ENCODE measurements at regions not wholly inside any gene's neighbourhood (a gene's known extent, or its start where the extent isn't known, plus 50 kb on each side); places are given as distances from the start of the nearest gene placed in this dataset.
"Not testable (repeated sequence)": the region's sequence is repeated elsewhere in the genome, so short reads cannot be mapped to it uniquely, and the experiment has no call there.

DNA sequence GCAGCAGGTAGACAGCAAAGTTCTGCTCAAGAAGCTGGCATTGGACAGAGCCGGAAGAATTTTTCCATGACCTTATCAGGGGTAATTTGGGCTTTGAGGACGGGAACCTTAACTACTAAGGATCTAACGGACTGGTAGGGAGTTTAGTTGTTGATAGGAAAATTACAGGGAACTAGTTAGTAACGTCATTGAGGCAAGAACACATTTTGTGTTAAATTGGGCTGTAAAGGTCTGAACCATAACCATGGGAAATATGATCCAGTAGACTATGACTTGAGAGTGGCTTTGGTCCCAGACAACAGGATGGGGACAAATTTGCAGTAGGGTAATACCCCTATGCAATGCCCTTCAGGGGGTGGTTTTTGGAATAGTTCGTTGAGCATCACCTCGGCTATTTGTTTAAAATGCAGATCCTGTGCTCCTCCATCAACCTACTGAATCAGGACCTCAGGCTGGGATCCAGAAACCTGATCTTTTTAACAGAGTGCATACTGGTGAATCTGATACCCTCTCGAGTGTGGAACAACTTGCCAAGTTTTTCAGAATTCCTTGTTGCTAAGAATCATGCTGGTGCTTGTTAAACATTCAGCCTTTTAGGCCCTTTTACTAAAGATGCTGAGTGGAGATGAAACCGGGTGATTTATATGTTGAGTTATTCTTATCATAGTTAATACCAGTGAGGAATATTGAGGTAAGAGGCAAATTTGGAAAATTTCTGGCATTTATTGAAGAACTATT is 255.1 kb downstream of the MAP2K6 start:
- DNase-seq (ENCODE audit: low read depth in 2 of 3, low spot score in 1 of 3): no peak

- no peak for DNase-seq (ENCODE audit: low read depth in 2 of 3, low spot score in 1 of 3)
Measured at GRCh38 chr17:69672924-69673323, 258.4 kb downstream of the MAP2K6 start.

DNA sequence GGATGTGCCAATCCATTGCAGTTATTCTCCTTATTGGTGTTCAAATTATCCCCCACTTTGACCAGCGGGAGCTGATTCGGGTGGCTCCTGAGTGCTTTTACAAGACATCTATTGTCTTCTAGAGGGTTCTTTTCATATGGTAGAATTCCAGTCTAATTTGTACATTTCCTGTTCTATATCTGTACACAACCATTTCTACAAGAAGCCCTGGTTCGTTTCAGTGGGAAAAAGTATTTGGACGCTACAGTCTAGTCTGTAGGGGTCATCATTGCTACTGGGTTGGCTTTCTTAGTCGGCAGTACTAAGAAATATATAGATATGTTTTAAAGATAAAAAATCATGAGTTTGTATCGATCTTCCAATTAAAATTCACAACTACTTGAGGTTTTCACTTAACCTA is 262.6 kb downstream of the MAP2K6 start:
- no peak for DNase-seq (ENCODE audit: low read depth in 2 of 3, low spot score in 1 of 3)

DNA sequence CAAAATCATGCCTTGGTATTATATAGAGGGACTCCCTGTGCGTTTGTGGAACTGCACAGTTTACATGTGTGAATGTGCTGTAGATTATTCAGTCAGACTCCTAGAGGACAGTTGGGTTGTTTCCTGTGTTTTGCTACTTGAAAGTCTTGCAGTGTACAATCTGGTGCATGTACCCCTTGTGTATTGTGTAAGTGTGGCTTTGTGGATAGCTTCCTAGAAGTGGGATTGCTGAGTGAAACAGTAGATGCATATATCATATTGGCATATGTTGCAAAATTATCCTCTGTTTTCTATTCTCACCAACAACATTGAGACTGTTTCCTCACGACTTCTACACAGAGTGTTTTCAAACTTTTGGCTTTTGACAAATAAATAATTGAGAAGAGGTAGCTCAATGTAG is 263.7 kb downstream of the MAP2K6 start:
- DNase-seq (ENCODE audit: low read depth in 2 of 3, low spot score in 1 of 3): no peak

- no peak for DNase-seq (ENCODE audit: low read depth in 2 of 3, low spot score in 1 of 3)
Measured at GRCh38 chr17:69679829-69680228, 265.3 kb downstream of the MAP2K6 start.

DNA sequence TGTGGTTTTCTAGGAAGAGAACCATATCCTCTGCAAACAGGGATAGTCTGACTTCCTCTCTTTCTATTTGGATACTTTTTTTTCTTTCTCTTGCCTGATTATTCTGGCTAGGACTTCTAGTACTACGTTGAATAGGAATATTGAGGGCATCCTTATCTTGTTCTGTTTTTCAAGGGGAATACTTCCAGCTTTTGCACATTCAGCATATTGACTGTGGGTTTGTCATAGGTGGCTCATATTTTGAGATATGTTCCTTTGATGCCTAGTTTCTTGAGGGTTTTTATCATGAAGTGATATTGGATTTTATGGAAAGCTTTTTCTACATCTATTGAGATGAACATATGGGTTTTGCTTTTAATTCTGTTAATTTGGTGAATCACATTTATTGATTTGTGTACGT is 269.8 kb downstream of the MAP2K6 start:
- no peak for DNase-seq (ENCODE audit: low read depth in 2 of 3, low spot score in 1 of 3)

- not testable (repeated sequence) for DNase-seq (ENCODE audit: low read depth in 2 of 3, low spot score in 1 of 3)
Measured at GRCh38 chr17:69685150-69685549, 270.7 kb downstream of the MAP2K6 start.

DNA sequence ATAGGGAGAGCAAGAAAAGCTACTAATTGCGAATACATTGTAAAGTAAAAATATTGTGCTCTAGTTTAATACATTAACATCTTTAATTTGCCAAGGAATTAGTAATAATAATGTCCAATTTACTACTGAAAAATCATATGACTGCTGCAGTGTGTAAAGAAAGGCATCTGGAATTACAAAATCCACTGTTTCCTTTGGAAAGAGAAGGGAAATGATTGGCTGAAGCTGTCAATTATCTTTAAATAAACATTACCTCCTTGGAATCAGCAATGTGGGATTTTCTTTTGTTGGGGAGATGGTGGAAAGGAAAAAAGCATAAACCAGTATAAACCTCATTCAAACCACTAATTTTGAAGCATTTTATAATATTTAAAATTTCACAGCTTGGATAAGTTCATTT is 276.0 kb downstream of the MAP2K6 start:
- DNase-seq (ENCODE audit: low read depth in 2 of 3, low spot score in 1 of 3): no peak

- no peak for DNase-seq (ENCODE audit: low read depth in 2 of 3, low spot score in 1 of 3)
Measured at GRCh38 chr17:69692171-69692570, 277.7 kb downstream of the MAP2K6 start.

- DNase-seq (ENCODE audit: low read depth in 2 of 3, low spot score in 1 of 3): no peak
Measured at GRCh38 chr17:69695646-69696045, 281.1 kb downstream of the MAP2K6 start.

- DNase-seq (ENCODE audit: low read depth in 2 of 3, low spot score in 1 of 3): no peak
Measured at GRCh38 chr17:69696650-69697049, 282.2 kb downstream of the MAP2K6 start.

GRCh38 chr17:69698352-69698751 is 283.9 kb downstream of the MAP2K6 start:
- not testable (repeated sequence) for DNase-seq (ENCODE audit: low read depth in 2 of 3, low spot score in 1 of 3)

DNA sequence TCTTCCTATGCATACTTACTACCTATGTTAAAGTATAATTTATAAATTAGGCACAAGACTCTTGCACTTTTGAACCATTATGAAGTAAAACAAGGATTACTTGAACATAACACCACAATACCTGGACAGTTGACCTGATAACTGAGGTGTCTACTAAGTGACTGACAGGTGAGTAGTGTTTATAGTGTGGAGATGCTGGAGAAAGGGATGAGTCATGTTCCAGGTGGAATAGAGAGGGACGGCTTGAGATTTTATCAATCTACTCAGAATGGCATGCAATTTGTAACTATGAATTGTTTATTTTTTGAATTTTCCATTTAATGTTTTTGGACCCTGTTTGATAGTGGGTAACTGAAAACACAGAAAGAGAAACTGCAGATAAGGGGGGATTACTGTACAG is 287.6 kb downstream of the MAP2K6 start:
- no peak for DNase-seq (ENCODE audit: low read depth in 2 of 3, low spot score in 1 of 3)

DNA sequence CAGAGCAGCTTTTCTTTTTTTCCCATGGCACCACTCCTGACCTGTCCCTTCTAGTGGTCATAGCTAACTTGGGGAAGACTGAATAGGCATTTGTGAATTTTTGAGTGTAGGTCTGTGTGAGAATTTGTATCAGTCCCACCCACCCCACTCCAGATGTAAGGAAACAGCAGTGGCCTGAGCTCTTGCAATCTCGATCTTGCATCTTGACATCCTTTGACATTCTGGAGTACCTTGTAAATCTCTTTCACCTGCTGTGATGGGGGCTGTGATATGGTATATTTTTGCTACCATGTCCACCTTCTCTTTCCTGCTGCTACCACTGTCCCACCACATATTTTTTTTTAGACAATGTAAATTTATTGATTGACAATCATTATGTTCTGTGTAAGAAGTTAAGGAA is 289.3 kb downstream of the MAP2K6 start:
- DNase-seq (ENCODE audit: low read depth in 2 of 3, low spot score in 1 of 3): no peak

DNA sequence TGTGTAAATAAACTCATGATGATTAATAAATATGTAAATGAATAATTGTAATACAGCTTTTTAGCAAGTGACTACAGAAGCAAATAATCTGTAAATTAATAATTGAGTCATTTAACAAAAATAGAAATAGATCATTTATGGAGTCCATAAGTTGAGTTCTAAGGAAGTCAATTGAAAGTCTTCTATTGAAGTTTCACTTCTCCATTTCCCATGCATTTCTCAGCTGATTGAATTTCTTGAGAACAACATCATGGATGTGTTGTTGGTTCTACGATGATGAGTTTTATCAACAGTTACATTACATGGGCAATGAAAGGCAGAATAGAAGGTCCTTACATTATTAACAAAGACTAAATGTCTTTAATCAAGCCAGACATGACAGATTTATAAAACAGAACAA is 290.4 kb downstream of the MAP2K6 start:
- DNase-seq (ENCODE audit: low read depth in 2 of 3, low spot score in 1 of 3): no peak

GRCh38 chr17:69706127-69706526 is 291.6 kb downstream of the MAP2K6 start:
- DNase-seq (ENCODE audit: low read depth in 2 of 3, low spot score in 1 of 3): no peak

GRCh38 chr17:69709441-69709840 is 294.9 kb downstream of the MAP2K6 start:
- no peak for DNase-seq (ENCODE audit: low read depth in 2 of 3, low spot score in 1 of 3)

DNA sequence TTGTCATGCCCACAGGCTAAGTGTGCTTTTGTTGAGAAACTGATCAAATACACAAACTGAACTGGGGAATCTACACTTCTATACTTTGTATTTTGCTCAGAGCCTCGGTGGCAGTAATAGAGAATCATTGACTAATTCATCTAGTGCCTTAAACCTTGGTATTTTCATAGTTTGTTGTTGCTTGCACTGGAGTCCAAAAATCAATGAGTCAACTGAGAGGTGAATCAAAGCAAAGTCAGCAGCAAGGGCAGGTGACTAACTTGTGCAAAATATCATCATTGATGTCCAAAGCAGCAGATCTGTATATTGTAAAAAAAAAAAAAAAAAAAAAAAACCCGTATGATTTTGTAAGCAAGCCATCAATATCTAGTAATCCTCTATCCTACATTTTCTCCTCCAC is 296.4 kb downstream of the MAP2K6 start:
- no peak for DNase-seq (ENCODE audit: low read depth in 2 of 3, low spot score in 1 of 3)

GRCh38 chr17:69711541-69711940 is 297.0 kb downstream of the MAP2K6 start:
- no peak for DNase-seq (ENCODE audit: low read depth in 2 of 3, low spot score in 1 of 3)

DNA sequence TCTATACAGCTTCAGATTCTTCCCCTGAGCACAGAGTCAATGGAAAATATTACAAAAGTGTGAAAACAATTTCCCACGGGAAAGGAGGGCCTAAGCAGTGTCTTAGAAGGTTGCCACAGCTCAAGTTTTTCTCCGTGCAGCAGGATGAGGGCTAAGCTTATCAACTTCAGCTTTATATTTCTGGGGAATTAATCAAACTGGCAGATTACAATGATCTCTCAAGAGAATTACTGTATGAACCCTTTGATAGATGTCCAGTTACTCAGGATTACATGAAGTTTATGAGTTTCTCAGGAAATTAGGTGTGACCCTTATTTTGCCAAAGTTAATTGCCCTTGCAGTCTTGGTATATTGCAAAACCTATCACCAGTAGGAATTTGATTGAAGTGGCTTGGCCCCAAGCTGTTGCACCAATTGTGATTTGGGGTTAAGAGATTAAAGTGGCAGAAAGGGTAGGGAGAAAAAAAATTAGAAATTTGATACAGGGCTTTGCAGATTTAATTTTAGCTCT is 298.4 kb downstream of the MAP2K6 start:
- no peak for DNase-seq (ENCODE audit: low read depth in 2 of 3, low spot score in 1 of 3)

GRCh38 chr17:69713815-69714214 is 299.3 kb downstream of the MAP2K6 start:
- DNase-seq (ENCODE audit: low read depth in 2 of 3, low spot score in 1 of 3): no peak

- no peak for DNase-seq (ENCODE audit: low read depth in 2 of 3, low spot score in 1 of 3)
Measured at GRCh38 chr17:69714669-69715068, 300.2 kb downstream of the MAP2K6 start.

DNA sequence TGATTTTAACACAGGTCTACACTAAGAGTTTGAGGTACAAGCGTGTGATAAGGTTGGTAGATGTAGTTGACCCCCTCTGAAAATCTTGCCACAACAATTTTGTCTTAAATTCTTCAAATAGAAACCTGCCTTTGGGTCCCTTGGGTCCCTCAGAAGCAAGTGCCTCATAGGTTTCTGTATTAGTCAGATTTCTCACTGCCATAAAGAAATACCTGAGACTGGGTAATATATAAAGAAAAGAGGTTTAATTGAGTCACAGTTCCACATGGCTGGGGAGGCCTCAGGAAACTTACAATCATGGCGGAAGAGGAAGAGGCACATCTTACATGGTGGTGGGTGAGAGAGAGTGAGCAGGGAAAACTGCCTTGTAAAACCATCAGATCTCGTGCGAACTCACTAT is 301.2 kb downstream of the MAP2K6 start:
- no peak for DNase-seq (ENCODE audit: low read depth in 2 of 3, low spot score in 1 of 3)
